T-helper 2 cell (primary cell): ENCODE measurements at regions not wholly inside any gene's neighbourhood (a gene's known extent, or its start where the extent isn't known, plus 50 kb on each side); places are given as distances from the start of the nearest gene placed in this dataset.

ENCODE experiments used
- DNase-seq, 5 experiments: peaks; one replicate each; pipeline versions ENCODE4 v3.0.0 to v3.0.0-alpha.2; 2012 to 2022

DNA sequence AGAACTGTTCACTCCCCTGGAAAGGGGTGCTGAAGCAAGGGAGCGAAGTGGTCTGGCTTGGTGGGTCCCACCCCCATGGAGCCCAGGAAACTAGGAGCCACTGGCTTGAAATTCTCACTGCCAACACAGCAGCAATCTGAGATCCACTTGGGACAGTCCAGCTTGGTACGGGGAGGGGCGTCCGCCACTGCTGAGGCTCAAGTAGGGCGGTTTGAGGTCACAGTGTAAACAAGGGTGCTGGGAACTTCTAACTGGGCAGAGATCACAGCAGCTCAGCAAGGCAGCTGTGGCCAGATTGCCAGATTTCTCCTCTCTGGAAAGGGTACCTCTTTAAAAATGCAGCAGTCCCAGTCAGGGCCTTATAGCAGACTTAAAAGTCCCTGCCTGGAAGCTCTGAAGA lies 53.9 kb upstream of the GALNTL6 start:
- DNase-seq: no peak

DNA sequence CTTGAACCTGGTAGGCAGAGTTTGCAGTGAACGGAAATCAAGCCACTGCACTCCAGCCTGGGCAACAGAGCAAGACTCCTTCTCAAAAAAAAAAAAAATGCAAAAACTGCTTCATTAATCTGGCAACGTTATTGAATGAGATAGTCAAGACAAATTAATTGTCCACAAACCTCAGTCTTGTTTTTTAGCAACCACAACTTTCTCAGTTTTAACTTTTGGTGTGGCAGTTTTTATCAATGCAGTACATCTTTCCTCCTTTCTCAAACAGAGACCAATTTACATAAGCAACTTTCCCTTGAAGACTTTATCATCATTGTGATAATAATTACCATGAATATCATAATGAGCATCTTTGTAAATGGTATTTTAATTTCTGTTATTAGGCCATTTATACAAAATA lies 61.7 kb upstream of the GALNTL6 start:
- DNase-seq: no peak

DNA sequence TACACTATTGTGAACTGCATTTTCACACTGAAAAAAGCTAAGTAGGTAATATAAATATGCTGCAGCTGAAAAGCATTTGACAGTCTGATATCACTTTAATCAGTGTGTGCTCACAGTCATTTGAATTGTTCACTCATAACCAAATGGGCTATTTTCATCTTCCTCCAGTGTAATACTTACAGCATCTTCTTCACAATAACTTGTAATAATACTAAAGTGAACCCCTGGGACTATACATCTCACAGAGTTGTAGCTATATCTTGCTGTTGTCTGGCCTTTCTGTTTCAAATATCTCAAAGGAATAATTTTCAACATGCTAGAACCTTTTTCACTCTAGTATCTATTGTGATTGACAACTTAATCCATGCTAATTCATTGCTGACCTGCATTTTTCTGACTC lies 66.8 kb upstream of the GALNTL6 start:
- DNase-seq: no peak

DNA sequence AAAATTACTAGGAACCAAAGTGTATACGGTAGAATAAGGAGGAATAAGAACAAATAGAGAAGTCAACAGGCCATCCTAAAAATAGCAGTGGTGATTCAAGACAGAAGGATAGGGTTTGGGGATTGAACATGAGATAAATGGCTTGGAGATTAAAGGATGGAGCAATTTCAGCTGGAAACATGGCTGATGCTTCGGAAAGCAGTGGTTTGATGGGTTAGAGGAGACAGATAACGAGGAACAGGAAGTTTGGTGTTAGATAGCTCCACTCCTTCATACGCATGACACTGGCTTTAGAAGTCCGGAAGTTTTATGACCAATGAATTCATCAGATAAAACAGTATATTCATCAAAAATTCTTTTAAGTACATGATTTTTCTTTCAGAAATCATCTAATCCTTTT lies 70.8 kb upstream of the GALNTL6 start:
- no peak for DNase-seq

DNA sequence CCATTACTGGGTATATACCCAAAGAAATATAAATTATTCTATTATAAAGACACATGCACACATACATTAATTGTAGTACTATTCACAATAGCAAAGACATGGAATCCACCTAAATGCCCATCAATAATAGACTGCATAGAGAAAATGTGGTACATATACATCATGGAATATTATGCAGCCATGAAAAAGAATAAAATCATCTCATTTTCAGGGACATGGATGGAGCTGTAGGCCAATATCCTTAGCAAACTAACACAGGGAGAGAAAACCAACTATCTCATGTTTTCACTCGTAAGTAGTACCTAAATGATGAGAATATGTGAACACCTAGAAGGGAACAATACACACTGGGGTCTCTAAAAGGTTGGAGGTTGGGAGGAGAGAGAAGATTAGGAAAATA lies 86.0 kb upstream of the GALNTL6 start:
- DNase-seq: no peak

DNA sequence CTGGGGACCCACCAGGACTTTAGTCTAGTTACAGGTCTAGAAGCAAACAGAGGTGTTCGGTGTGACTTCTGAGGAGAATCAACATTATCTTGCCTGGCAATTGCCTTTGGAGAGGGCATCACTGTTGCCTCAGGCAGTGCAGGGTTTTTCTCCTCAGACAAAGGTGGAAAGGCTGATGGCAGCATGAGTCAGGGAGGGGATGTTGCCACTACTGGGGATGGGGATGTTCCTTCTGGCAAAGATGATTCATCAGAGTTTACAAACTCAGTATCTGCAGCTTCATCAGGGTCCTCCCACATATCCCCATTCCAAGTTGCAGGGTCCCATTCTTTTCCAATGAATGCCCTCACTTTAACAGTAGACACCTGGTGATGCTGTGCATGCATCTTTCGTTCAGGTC lies 91.3 kb upstream of the GALNTL6 start:
- no peak for DNase-seq

DNA sequence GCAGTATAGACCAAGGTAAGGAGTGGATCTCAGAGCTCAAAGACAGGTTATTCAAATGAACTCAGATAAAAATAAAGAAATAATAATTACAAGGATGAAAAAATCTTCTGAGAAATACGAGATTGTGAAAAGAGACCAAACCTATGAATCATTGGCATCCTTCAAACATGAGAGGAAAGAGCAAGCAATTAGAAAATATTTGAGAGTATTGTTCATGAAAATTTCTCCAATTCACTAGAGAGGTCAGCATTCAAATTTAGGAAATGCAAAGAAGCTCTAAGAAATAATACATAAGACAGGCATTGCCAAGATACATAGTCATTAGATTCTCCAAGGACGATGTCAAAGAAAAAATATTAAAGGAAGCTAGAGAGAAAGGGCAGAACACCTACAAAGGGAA lies 93.5 kb upstream of the GALNTL6 start:
- DNase-seq: no peak

DNA sequence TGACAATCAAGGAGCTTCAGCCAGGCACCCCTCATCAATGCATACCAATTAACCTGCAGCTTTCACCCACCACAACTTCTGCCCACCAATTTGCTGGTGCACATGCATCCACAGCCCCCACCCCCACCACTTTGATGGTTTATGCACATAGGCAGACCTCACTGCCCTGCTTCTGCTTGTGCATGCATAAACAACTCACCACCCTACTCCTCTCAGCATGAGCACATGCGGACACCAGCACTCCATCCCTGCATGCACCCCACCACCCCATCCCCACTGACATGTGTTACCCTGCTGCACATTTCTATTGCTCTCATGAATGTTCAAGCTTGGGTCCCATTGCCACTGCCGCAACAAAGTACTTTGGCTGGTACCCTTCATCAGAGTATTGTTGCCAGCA lies 94.5 kb upstream of the GALNTL6 start:
- DNase-seq: no peak

DNA sequence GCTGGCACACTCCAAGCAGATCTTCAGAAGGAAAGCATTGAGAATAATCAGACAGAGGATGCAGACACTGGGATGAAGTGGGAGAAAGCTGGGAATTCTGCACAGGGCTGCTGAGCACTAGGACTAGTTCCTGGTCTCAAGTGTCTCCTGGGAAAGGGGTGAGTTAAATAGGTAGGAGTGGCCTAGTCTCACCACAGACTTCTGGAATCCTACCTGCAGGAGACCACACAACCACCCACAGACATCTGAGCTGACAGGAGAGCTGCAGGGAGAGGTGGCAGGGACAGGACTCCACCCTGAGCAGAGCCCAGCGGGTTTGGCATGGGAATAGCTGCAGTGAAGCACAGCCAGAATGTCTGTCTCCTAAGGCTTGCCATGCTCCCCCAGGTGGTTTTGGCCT lies 95.1 kb upstream of the GALNTL6 start:
- no peak for DNase-seq

DNA sequence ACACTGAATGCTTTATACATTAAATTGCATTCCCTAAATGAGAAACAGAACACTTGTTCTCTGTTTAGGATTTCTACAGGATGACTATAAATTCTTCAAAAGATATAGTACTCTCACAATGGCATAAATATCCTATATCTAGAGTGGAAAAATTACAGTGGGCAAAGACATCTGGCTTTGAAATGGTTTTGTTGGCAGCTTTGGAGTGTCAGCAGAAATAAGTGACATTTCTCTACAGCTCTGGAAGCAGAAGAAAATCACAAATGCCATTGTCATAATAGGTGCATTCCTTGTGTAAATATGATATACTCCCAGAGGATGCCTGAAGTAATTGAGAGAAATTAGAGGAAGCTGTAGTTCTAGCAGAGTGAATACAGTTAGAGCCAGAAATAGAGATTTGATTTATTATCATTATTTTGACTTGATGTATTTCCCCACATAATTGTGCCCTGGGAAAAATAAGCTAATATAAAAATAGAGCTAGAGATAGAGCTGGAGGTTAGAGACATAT lies 95.9 kb upstream of the GALNTL6 start:
- no peak for DNase-seq

DNA sequence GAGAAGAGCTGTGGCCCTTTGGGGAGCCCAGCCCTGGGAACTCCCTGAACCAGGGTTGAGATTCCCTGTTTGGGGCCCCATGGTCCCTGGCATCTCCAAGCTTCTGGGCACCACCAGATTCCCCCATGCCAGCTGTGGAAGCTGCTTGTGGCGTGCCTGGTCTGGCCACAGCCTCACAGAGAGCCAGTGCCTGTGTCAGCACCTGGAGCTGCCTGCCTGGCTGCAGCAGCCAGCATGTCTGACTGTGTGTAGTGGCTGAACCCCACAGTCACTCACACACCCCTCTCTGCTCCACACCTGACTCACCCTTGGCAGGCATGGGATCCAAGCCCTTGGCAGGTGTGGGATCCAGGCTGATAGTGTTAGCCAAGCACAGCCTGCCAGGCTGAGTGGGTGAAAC lies 97.2 kb upstream of the GALNTL6 start:
- no peak for DNase-seq

DNA sequence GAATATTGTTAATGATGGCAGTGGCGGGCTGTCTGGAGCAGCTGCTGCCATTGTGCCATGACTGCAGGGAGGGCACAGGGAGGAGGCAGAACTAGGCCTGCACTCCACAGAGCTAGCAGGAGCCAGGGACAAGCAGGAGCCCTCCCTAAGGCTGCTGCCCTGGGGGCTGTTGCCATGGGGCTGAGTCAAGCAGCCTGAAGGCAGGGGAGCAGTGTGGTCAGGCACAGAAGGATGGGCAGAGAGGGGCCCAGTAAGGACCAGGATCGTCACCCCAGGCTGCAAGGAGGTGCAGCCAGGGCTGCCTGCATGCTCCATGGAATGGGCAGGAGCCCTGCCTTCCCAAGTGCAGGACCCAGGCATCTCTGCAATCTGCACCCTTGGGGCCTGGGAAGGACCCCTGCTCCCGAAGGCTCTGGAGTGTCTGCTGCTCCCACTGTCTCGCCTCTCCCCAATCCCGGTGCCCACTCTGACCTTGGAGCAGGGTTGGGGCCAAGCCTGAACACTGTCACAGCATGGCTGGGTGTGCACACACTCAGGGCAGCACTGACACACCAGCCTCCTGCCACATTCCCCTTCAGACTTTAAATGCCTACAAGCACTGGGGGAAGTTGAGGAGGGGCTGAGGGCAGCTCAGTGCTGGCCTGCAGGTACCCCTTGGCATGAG lies 98.3 kb upstream of the GALNTL6 start:
- no peak for DNase-seq

DNA sequence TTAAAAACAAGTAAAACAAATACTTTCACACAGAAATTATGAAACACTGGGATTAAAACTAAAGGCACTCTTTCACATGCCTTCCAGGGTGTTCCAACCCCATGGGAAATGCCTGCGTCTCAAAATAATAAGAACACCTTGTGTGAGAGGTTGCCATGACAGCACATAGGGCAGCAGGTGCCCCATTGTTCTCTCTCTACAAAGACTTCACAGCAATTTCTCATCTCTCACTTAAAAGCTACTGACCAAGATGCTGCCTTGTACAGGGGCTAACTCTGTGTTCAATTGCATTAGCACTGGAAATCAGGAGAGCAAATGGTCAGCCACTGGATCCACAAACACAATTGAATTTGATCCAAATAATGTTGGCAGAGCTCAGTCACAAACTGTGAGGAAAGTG lies 102.5 kb upstream of the GALNTL6 start:
- no peak for DNase-seq

DNA sequence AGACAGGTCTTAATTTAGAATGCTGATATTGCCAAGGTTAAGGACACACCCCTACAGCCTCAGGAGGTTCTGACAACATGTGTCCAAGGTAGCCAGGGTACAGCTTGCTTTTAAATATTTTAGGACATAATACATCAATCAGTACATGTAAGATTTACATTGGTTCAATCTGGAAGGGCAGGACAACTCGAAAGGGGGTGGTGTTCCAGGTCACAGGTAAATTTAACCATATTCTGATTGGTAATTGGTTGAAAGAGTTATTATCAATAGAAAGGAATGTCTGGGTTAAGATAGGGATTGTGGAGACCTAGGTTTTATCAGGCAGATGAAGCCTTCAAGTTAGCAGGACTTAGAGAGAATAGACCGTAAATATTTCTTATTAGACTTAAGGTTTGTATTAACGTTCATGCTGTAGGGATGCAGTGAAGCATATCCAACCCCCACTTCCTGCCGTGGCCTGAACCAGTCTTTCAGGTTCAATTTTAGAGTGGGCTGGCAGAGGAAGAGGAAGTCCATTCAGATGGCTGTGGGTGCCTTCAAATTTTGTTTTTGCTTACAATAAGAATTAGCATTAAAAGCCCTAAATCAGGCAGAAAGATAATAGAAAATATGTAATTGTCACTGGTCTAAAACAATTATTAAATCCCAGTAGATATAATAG lies 136.5 kb upstream of the GALNTL6 start:
- no peak for DNase-seq

DNA sequence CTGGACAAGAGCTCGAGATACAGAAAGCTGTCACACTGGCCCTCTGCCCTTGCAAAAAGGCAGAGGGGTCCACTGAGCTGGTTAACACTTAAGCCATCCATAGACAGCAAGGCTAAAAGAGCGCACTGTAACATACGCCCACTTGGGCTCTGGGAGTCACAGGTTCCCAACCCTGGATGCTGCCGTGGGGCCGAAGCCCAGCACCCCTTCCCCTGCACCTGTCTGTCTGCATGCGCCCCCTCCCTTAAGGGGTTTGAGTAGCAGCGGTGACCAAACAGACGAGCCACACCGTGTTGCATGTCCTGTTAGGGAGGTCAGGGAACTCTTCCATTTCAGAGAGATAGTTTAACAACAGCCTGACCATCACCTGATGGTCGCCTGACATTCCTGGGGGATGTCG lies 138.4 kb upstream of the GALNTL6 start:
- DNase-seq: no peak

DNA sequence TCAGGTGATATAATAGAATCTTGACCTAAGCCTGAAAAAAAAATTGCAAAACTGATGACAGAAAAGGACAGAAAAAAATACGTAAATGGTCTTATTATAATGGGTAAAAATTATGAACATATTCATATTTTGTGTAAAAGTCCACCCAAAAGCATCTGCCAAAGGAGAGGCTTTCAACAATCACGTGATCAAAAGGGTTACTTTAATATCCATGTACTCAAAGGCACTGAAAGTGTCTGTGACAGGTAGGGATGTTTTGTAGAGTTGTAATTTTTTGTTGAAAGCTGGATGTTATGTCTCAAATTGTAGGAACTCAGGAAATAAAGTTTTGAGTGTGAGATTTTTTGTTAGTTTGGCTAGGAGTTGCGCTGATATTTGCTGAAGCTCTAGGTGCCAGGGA lies 144.8 kb upstream of the GALNTL6 start:
- DNase-seq: no peak

DNA sequence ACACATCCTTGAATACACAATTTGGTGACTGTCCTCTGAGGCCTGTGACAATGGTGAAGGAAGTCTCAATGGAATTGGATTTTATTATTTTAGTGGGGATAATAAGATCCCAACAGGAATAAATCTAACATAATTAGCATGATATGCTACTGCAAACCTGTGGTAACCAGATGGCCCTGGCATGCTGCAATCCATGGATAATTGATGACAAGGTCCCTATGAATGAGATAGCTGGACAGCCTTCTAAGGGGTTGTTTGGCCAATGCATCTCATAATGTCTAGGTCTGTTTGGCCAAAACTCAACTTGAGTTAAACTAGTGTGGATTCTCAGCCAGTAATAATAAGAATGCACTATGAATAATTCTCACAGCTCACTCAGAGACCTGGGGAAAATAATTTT lies 145.3 kb upstream of the GALNTL6 start:
- DNase-seq: no peak

DNA sequence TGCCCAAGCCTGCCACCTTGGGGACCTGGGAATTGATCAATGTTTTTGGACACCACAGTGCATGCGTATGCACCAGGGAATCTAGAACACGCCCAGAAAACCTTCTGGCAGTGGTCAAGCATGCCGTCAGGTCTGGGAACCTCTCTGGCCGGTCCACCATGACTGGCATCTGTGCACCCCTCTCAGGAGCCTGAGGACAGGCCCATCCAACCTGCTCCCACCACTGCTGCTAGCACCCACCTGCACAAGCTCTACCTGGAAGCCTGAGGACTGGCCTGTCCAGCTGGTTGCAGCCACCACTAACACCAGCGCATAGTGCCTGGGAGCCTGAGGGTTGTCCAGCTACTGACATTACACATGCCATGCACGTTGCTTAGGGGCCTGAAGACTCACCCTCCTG lies 162.1 kb upstream of the GALNTL6 start:
- no peak for DNase-seq

DNA sequence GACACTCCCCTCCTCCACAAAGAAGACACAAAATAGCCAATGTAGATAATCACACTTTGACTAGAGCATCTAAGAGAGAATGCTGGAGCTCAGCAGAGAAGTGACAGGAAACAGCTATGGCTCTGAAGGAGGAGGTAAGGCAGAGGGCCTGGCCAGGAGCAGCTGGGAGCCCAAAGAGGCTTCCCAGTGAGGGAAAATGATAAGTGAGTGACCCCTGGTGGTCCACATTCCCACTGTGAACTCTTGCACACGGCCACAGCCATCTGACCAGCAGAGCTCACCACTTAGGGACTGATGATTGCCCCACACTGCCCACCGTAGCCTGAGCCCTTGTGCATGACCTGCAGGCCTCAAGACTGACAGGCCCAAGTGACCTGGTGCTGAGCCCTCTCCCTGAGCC lies 162.7 kb upstream of the GALNTL6 start:
- no peak for DNase-seq

DNA sequence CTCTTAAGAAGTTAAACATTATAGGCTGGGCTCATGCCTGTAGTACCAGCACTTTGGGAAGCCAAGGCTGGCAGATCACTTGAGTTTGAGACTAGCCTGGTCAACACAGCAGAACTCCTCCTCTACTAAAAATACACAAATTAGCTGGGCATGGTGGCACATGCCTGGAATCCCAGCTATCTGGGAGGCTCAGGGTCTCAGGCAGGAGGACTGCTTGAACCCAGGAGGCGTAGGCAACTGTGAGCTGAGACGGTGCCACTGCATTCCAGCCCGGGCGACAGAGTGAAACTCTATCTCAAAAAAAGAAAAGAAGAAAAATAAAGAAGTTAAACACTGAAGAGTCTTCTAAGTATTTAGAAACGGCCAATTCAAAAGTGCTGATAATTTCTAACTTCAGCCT lies 164.3 kb upstream of the GALNTL6 start:
- no peak for DNase-seq

DNA sequence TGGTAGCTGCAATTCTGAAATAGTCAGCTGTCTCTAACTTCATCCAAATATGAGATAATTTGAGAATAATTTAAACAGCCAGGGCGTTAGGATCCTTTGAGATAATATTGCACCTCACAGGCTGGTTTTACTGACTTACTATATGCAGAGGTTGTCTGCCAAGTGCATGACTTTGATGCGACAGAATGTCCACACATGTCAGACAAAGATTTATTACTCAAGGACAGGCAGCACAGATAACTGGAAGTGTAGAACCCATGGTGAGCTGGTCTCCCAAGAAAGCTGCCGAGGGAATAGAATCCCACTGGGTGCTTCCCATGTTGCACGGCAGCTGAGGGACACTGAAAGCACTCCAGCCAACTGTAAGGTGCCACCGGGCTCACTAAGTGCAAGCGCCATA lies 166.2 kb upstream of the GALNTL6 start:
- no peak for DNase-seq

DNA sequence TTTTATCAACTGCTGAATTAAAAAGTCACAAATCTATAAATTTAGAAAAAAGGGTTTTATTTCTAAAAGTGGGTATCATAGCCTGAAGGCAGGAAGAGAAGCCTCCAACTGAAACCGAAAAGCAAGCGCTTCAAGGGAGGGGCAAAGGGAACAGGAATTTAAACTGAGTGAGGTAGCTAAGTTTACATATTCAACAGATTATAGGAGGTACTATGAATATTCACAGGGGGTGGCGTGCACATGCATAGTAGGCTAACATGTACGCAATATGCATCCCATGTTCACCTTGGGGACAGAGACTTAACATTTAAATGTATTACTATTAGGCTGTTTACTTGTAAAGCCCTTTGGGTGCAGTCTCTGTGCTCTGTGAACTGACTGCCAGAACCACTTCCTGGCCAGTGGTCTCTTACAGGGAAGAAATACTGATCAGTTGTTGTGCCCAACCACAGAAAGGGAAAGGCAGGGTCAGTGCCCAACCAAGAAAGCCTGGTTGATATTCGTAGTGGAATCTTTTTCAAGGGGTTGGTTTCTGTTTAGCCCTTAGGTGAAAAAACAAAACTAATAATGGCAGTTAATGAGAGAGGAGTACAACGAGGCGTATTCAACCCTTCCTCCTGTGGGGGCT lies 168.7 kb upstream of the GALNTL6 start:
- DNase-seq: no peak

DNA sequence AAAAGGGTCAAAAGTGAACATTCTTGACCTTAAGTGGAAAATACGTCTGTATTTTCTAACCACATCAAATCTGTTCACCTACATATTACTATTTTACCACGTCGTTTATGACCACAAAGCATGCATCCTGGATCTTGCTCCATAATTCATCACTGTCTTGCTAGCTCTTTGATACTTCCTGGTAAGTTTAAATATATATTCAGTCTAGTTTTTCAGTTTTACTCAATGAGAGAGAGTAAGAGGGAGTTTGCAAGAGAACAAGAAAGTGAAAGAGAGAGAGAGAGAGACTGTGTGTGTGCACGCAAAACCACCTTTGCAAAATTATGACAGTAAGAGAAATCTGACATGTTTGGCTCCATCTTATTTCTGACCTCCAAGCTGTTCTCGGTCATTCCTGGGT lies 173.7 kb upstream of the GALNTL6 start:
- DNase-seq: peak in 1 of 5 experiments; percentile 49

DNA sequence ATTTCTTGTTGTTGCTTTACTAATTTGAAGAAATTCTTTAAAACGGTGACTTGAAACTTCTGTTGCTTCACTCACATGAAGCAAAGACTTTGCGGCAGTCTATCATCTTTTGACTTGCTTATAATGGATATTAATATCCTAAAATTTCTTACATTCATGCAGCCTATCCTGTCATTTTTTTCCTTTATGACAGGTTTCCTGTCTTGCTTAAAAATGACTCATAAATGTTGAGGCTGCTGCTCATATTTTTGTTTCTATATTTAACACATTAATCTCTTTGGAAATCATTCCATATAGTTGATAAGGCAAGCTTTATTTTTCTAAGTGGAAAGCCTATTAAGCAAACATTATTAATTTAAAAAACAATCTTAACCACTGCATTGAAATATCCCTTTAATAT lies 176.6 kb upstream of the GALNTL6 start:
- DNase-seq: no peak
